ENCODE measurements at regions not wholly inside any gene's neighbourhood (a gene's known extent, or its start where the extent isn't known, plus 50 kb on each side); places are given as distances from the start of the nearest gene placed in this dataset.

GRCh38 chr4:97013711-97014110, 1129.6 kb downstream of the STPG2 start:
- TF ChIP-seq POLR2A (IDR thresholded peaks at IDR 0.05) (no peak), CTCF (IDR thresholded peaks at IDR 0.05) (no peak)

Measured in body of pancreas (tissue), 4 donors.